SK-N-SH (cell line): ENCODE measurements at regions not wholly inside any gene's neighbourhood (a gene's known extent, or its start where the extent isn't known, plus 50 kb on each side); places are given as distances from the start of the nearest gene placed in this dataset.

Experiments
- CTCF ChIA-PET: fragments of 300-600, 350-600 bp; formaldehyde crosslinking; extraction: SDS; loops from one replicate; lab custom pipeline; 2021; lab: Yijun Ruan, JAX
- POLR2A ChIA-PET: fragments of 350-600 bp; sonication (Branson Sonifier 250); formaldehyde crosslinking; extraction: SDS; loops from one replicate; lab custom pipeline; 2020; ENCODE audit warnings: antibody characterized with exemption, inconsistent platforms; lab: Yijun Ruan, JAX
- DNase-seq: peaks from one replicate; pipeline ENCODE4 v3.0.0; 2012
- H2AFZ ChIP-seq: fragments of 200-600 bp; sonication (generic); 2 replicates; pipeline ENCODE4 v1.8.1; 2016; ENCODE audit warnings: antibody characterized with exemption, mild to moderate bottlenecking, low read depth
- H3F3A ChIP-seq: fragments of 200-600 bp; sonication (generic); replicated peaks from 2 replicates; pipeline ENCODE3; 2016; ENCODE audit warnings: antibody characterized with exemption, mild to moderate bottlenecking; ENCODE audit not compliant: insufficient read depth
- H3K27ac ChIP-seq, 2 experiments: fragments of 200-500 bp in 1 of 2; fragments of 200-600 bp in 1 of 2; sonication (Bioruptor generic) in 1 of 2; sonication (generic), shearing (Covaris generic) in 1 of 2; 2 replicates each; pipeline versions ENCODE4 v1.5.1 to v1.6.1; 2014 to 2016; ENCODE audit warnings: low read depth in 2 of 2, inconsistent platforms in 1 of 2, low read length in 1 of 2, mild to moderate bottlenecking in 1 of 2, mixed read lengths in 1 of 2
- H3K27me3 ChIP-seq: fragments of 200-600 bp; sonication (generic), shearing (Covaris generic); 2 replicates; pipeline ENCODE4 v1.6.1; 2016; ENCODE audit warnings: mixed run types; ENCODE audit not compliant: insufficient read depth
- H3K36me3 ChIP-seq, 2 experiments: fragments of 200-500 bp in 1 of 2; fragments of 200-600 bp in 1 of 2; sonication (Bioruptor generic) in 1 of 2; sonication (generic) in 1 of 2; replicated peaks in 1 of 2; 2 replicates each; pipeline versions ENCODE3 to v1.5.1; 2014 to 2016; ENCODE audit warnings: low read length in 1 of 2, mild to moderate bottlenecking in 1 of 2; ENCODE audit not compliant: insufficient read depth in 2 of 2, control insufficient read depth in 1 of 2
- H3K4me1 ChIP-seq, 2 experiments: fragments of 200-500 bp in 1 of 2; fragments of 200-600 bp in 1 of 2; sonication (Bioruptor generic) in 1 of 2; sonication (generic), shearing (Covaris generic) in 1 of 2; 2 replicates each; pipeline versions ENCODE4 v1.5.1 to v1.6.1; 2014 to 2016; ENCODE audit warnings: low read depth in 1 of 2, low read length in 1 of 2, mixed run types in 1 of 2; ENCODE audit not compliant: insufficient read depth in 2 of 2, control insufficient read depth in 1 of 2
- H3K4me2 ChIP-seq: fragments of 200-600 bp; sonication (generic), shearing (Covaris generic); 2 replicates; pipeline ENCODE4 v1.6.1; 2017; ENCODE audit warnings: mixed run types
- H3K4me3 ChIP-seq, 2 experiments: fragments of 200-500 bp in 1 of 2; fragments of 200-600 bp in 1 of 2; sonication (Bioruptor generic) in 1 of 2; sonication (generic), shearing (Covaris generic) in 1 of 2; 2 replicates each; pipeline versions ENCODE4 v1.5.1 to v1.8.1; 2014 to 2016; ENCODE audit warnings: low read depth in 2 of 2, inconsistent platforms in 1 of 2, low read length in 1 of 2, mild to moderate bottlenecking in 1 of 2, mixed read lengths in 1 of 2, moderate library complexity in 1 of 2
- H3K79me2 ChIP-seq: fragments of 200-600 bp; sonication (generic); 2 replicates; pipeline ENCODE4 v1.8.1; 2017; ENCODE audit warnings: mild to moderate bottlenecking; ENCODE audit not compliant: insufficient read depth
- H3K9ac ChIP-seq: fragments of 200-600 bp; sonication (generic); 2 replicates; pipeline ENCODE4 v1.6.1; 2017; ENCODE audit warnings: mixed run types
- H3K9me2 ChIP-seq: fragments of 200-600 bp; sonication (generic); 2 replicates; pipeline ENCODE4 v1.6.1; 2017; ENCODE audit warnings: mixed run types
- H3K9me3 ChIP-seq: fragments of 200-600 bp; sonication (generic); 2 replicates; pipeline ENCODE4 v1.6.1; 2017; ENCODE audit warnings: mixed run types, mild to moderate bottlenecking, moderate library complexity
- H4K20me1 ChIP-seq: fragments of 200-600 bp; sonication (generic); 2 replicates; pipeline ENCODE4 v1.6.1; 2017; ENCODE audit warnings: mild to moderate bottlenecking, mixed run types; ENCODE audit not compliant: insufficient read depth
- CHD2 ChIP-seq: fragments of 150-350 bp; IDR thresholded peaks from 2 replicates; pipeline ENCODE4 v1.6.1; 2018; ENCODE audit warnings: low read length; ENCODE audit not compliant: partially characterized antibody
- CTCF ChIP-seq: fragments of 200-600 bp; sonication (generic); IDR thresholded peaks from 2 replicates; pipeline ENCODE4 v1.6.1; 2017; ENCODE audit warnings: antibody characterized with exemption, mild to moderate bottlenecking, moderate library complexity
- ELF1 ChIP-seq: IDR thresholded peaks from 2 replicates; pipeline ENCODE4 v1.4.0; 2012
- EZH2phosphoT487 ChIP-seq: fragments of 200-600 bp; sonication (generic); IDR thresholded peaks from 2 replicates; pipeline ENCODE4 v1.6.1; 2017; ENCODE audit warnings: low read depth, mixed run types, mild to moderate bottlenecking, antibody characterized with exemption, moderate library complexity, borderline replicate concordance
- FOSL2 ChIP-seq: IDR thresholded peaks from 2 replicates; pipeline ENCODE4 v1.4.0; 2012; ENCODE audit warnings: low read depth, mild to moderate bottlenecking, moderate library complexity, borderline replicate concordance
- IRF3 ChIP-seq: fragments of 150-350 bp; IDR thresholded peaks from 2 replicates; pipeline ENCODE4 v1.6.1; 2016; ENCODE audit warnings: mild to moderate bottlenecking, low read depth, low read length
- MXI1 ChIP-seq: IDR thresholded peaks from 2 replicates; pipeline ENCODE4 v1.6.1; 2012; ENCODE audit warnings: mild to moderate bottlenecking, low read depth, low read length, improper control_type of control experiment
- NRF1 ChIP-seq: IDR thresholded peaks from 2 replicates; pipeline ENCODE4 v1.6.1; 2012; ENCODE audit warnings: low read depth, mild to moderate bottlenecking, low read length
- PBX3 ChIP-seq: IDR thresholded peaks from 2 replicates; pipeline ENCODE4; 2012
- POLR2AphosphoS5 ChIP-seq: IDR thresholded peaks from 2 replicates; pipeline ENCODE4 v1.6.1; 2012; ENCODE audit warnings: low read depth, low read length
- RAD21 ChIP-seq: IDR thresholded peaks from 2 replicates; pipeline ENCODE4 v1.6.1; 2012; ENCODE audit warnings: mild to moderate bottlenecking, low read length
- RXRA ChIP-seq: IDR thresholded peaks from 2 replicates; pipeline ENCODE4 v1.4.0; 2012; ENCODE audit warnings: low read depth, mild to moderate bottlenecking, borderline replicate concordance
- TEAD4 ChIP-seq: IDR thresholded peaks from 2 replicates; pipeline ENCODE4 v1.4.0; 2012; ENCODE audit warnings: mild to moderate bottlenecking, borderline replicate concordance; ENCODE audit not compliant: insufficient read depth
- USF1 ChIP-seq: IDR thresholded peaks from 2 replicates; pipeline ENCODE4 v1.4.0; 2012; ENCODE audit warnings: low read depth, borderline replicate concordance
- USF2 ChIP-seq: fragments of 150-350 bp; IDR thresholded peaks from 2 replicates; pipeline ENCODE4 v1.6.1; 2017; ENCODE audit warnings: antibody characterized with exemption, low read length, low read depth, borderline replicate concordance
- WGBS: methylation state at CpG from one replicate; pipeline ENCODE4 v1.1.6; 2017; ENCODE audit warnings: low lambda C conversion rate; 5-methylcytosine and 5-hydroxymethylcytosine counted together

- no peaks in the 10 kb centered on the region for H3K4me1 ChIP-seq
Observed at GRCh38 chr2:153604133-153604532, 125.6 kb upstream of the RPRM start.

GRCh38 chr2:153606623-153607022 is 128.1 kb upstream of the RPRM start:
- ChIA-PET CTCF (no interaction called here), POLR2A (no interaction called here)
- Histone ChIP-seq H3K27me3 (no peaks in the 10 kb centered on the region), H3K4me2 (no peak overlapping the region), H3F3A (no peaks in the 10 kb centered on the region), H3K9ac (no peak overlapping the region), H3K79me2 (no peaks in the 10 kb centered on the region), H3K36me3 (no peaks in the 10 kb centered on the region), H3K9me2 (no peaks in the 10 kb centered on the region), H2AFZ (no peak overlapping the region), H3K27ac (no peak overlapping the region), H3K4me1 (no peaks in the 10 kb centered on the region), H3K9me3 (no peaks in the 10 kb centered on the region), H3K4me3 (no peak overlapping the region), H4K20me1 (no peaks in the 10 kb centered on the region)
- DNase-seq, result no peak
- 7% methylated on average over 3 of the region's 3 CpGs for WGBS
- TF ChIP-seq FOSL2 (no peak), RAD21 (no peak), CHD2 (no peak), MXI1 (no peak), NRF1 (no peak), POLR2AphosphoS5 (no peak), USF2 (no peak), PBX3 (no peak), EZH2phosphoT487 (no peak), USF1 (no peak), CTCF (no peak), RXRA (no peak)

More at GRCh38 chr2:153604133-153604532, 125.6 kb upstream of the RPRM start:
- POLR2A ChIA-PET, result no interaction called here
- Histone ChIP-seq H3K9ac (no peak overlapping the region), H3K27ac (no peak overlapping the region), H3K79me2 (no peaks in the 10 kb centered on the region), H2AFZ (no peak overlapping the region), H4K20me1 (no peaks in the 10 kb centered on the region), H3K27me3 (no peaks in the 10 kb centered on the region), H3K9me3 (no peaks in the 10 kb centered on the region), H3K4me2 (no peak overlapping the region), H3K36me3 (no peaks in the 10 kb centered on the region), H3K9me2 (no peaks in the 10 kb centered on the region), H3K4me3 (no peak overlapping the region), H3F3A (no peaks in the 10 kb centered on the region)
- no peak for TF ChIP-seq MXI1
- no peak for TF ChIP-seq CHD2
- no peak for TF ChIP-seq IRF3
- TF ChIP-seq ELF1, result no peak
- TF ChIP-seq CTCF, result no peak
- no peak for TF ChIP-seq TEAD4
- 12% methylated on average over 1 of the region's 1 CpG for WGBS
- CTCF ChIA-PET, result no interaction called here
- DNase-seq, result no peak
